AG04450 (cell line): ENCODE measurements at regions not wholly inside any gene's neighbourhood (a gene's known extent, or its start where the extent isn't known, plus 50 kb on each side); places are given as distances from the start of the nearest gene placed in this dataset.

Source experiments
- CTCF ChIA-PET: fragments of 300-600, 350-600 bp; formaldehyde crosslinking; extraction: SDS; loops from one replicate; lab custom pipeline; 2022; ENCODE audit warnings: antibody characterized with exemption, inconsistent platforms; lab: Charles Lee
- POLR2A ChIA-PET: fragments of 350-600 bp; formaldehyde crosslinking; extraction: SDS; loops from one replicate; lab custom pipeline; 2021; ENCODE audit warnings: antibody characterized with exemption, inconsistent platforms; lab: Yijun Ruan, JAX
- DNase-seq: peaks from one replicate; pipeline ENCODE4 v3.0.0-alpha.2; 2011; ENCODE audit warnings: low read depth, low spot score
- H3K27ac ChIP-seq: one replicate; pipeline ENCODE4 v1.5.1; 2012; ENCODE audit warnings: low read depth, low read length, control low read depth
- H3K27me3 ChIP-seq: one replicate; pipeline ENCODE4 v1.6.0; 2012; ENCODE audit warnings: low read length; ENCODE audit not compliant: control insufficient read depth, insufficient read depth
- H3K4me3 ChIP-seq: 2 replicates; pipeline ENCODE4 v1.5.1; 2011; ENCODE audit warnings: mild to moderate bottlenecking, low read depth, low read length, control low read depth
- H3K9me3 ChIP-seq: 2 replicates; pipeline ENCODE4 v1.5.1; 2012; ENCODE audit warnings: low read length; ENCODE audit not compliant: control insufficient read depth, insufficient read depth
- CTCF ChIP-seq: IDR thresholded peaks from 2 replicates; pipeline ENCODE4 v1.5.1; 2011; ENCODE audit warnings: low read depth, low read length, control low read depth, inconsistent platforms

- Histone ChIP-seq H3K27me3 (no peaks in the 10 kb centered on the region), H3K9me3 (no peaks in the 10 kb centered on the region), H3K27ac (no peak overlapping the region), H3K4me3 (no peak overlapping the region)
- ChIA-PET CTCF (no interaction called here), POLR2A (no interaction called here)
- TF ChIP-seq CTCF, result no peak
- no peak for DNase-seq
These were observed 1254.3 kb upstream of the AGA start for GRCh38 chr4:178696515-178696914.

- no peak for DNase-seq
- Histone ChIP-seq H3K9me3 (peaks cover 7% of the 10 kb centered on the region), H3K4me3 (no peak overlapping the region), H3K27me3 (no peaks in the 10 kb centered on the region), H3K27ac (no peak overlapping the region)
- CTCF ChIA-PET, result no interaction called here
- TF ChIP-seq CTCF, result no peak
- POLR2A ChIA-PET, result no interaction called here
These were observed 1270.2 kb upstream of the AGA start for GRCh38 chr4:178712486-178712885.

GRCh38 chr4:178738026-178738425, 1295.8 kb upstream of the AGA start:
- no peak for DNase-seq
- H3K4me3 ChIP-seq, result no peak overlapping the region
- H3K27ac ChIP-seq, result no peak overlapping the region
- H3K27me3 ChIP-seq, result no peaks in the 10 kb centered on the region
- TF ChIP-seq CTCF, result no peak
- H3K9me3 ChIP-seq, result peaks cover 2% of the 10 kb centered on the region; the same call in 1 of the 2 replicates
- ChIA-PET CTCF (no interaction called here), POLR2A (no interaction called here)

- ChIA-PET POLR2A (no interaction called here), CTCF (no interaction called here)
- H3K27me3 ChIP-seq, result no peaks in the 10 kb centered on the region
- H3K27ac ChIP-seq, result no peak overlapping the region
- no peak for DNase-seq
- no peak overlapping the region for H3K4me3 ChIP-seq
- H3K9me3 ChIP-seq, result peaks cover 2% of the 10 kb centered on the region; the same call in 1 of the 2 replicates
- no peak for TF ChIP-seq CTCF
These were observed 1303.0 kb upstream of the AGA start for GRCh38 chr4:178745203-178745602.

- POLR2A ChIA-PET, result no interaction called here
These were observed 1310.8 kb upstream of the AGA start for GRCh38 chr4:178752954-178753525.

More at GRCh38 chr4:178752954-178753525, 1310.8 kb upstream of the AGA start:
- TF ChIP-seq CTCF, result no peak
- H3K27me3 ChIP-seq, result no peaks in the 10 kb centered on the region
- H3K9me3 ChIP-seq, result no peaks in the 10 kb centered on the region
- no peak overlapping the region for H3K27ac ChIP-seq
- DNase-seq, result no peak
- H3K4me3 ChIP-seq, result no peak overlapping the region
- CTCF ChIA-PET, result no interaction called here
